OCI-LY1 (cell line): ENCODE measurements at regions not wholly inside any gene's neighbourhood (a gene's known extent, or its start where the extent isn't known, plus 50 kb on each side); places are given as distances from the start of the nearest gene placed in this dataset.

ENCODE experiments used
- H2AFZ ChIP-seq: fragments of 200-600 bp; sonication (generic), shearing (Covaris generic); 2 replicates; pipeline ENCODE4 v1.6.0; 2014; ENCODE audit warnings: antibody characterized with exemption, mild to moderate bottlenecking, low read length
- H3F3A ChIP-seq: fragments of 200-600 bp; sonication (generic), shearing (Covaris generic); 2 replicates; pipeline ENCODE4 v1.6.0; 2014; ENCODE audit warnings: mild to moderate bottlenecking, antibody characterized with exemption, low read length, moderate library complexity; ENCODE audit not compliant: insufficient read depth
- H3K27ac ChIP-seq: fragments of 200-600 bp; sonication (generic); 2 replicates; pipeline ENCODE4 v1.5.1; 2014; ENCODE audit warnings: low read length, mixed run types, mild to moderate bottlenecking, low read depth; ENCODE audit not compliant: poor library complexity, severe bottlenecking
- H3K27me3 ChIP-seq: fragments of 200-600 bp; sonication (generic); 2 replicates; pipeline ENCODE4 v1.6.0; 2014; ENCODE audit warnings: antibody characterized with exemption, mild to moderate bottlenecking, low read length, moderate library complexity; ENCODE audit not compliant: insufficient read depth
- H3K36me3 ChIP-seq: fragments of 200-600 bp; sonication (generic); 2 replicates; pipeline ENCODE4 v1.6.1; 2014; ENCODE audit warnings: mild to moderate bottlenecking, antibody characterized with exemption, low read length, moderate library complexity, mixed read lengths; ENCODE audit not compliant: insufficient read depth
- H3K4me1 ChIP-seq: fragments of 200-600 bp; sonication (generic); 2 replicates; pipeline ENCODE4 v1.5.1; 2014; ENCODE audit warnings: mild to moderate bottlenecking, low read length, moderate library complexity; ENCODE audit not compliant: insufficient read depth, severe bottlenecking
- H3K4me2 ChIP-seq: fragments of 200-600 bp; sonication (generic), shearing (Covaris generic); 2 replicates; pipeline ENCODE4 v1.6.1; 2014; ENCODE audit warnings: low read length
- H3K4me3 ChIP-seq: fragments of 200-600 bp; sonication (generic); 2 replicates; pipeline ENCODE4 v1.5.1; 2014; ENCODE audit warnings: low read length, low read depth, mild to moderate bottlenecking, mixed read lengths; ENCODE audit not compliant: poor library complexity, severe bottlenecking
- H3K79me2 ChIP-seq: fragments of 200-600 bp; shearing (Covaris generic); 2 replicates; pipeline ENCODE4 v1.6.1; 2016; ENCODE audit warnings: mixed run types, low read length, mixed read lengths; ENCODE audit not compliant: insufficient read depth
- H3K9ac ChIP-seq: fragments of 200-600 bp; sonication (generic), shearing (Covaris generic); 2 replicates; pipeline ENCODE4 v1.6.1; 2014; ENCODE audit warnings: mild to moderate bottlenecking, low read length, mixed read lengths
- H3K9me2 ChIP-seq: fragments of 200-600 bp; sonication (generic), shearing (Covaris generic); 2 replicates; pipeline ENCODE4 v1.6.1; 2014; ENCODE audit warnings: low read depth, mild to moderate bottlenecking, low read length, mixed read lengths
- H3K9me3 ChIP-seq: fragments of 200-600 bp; shearing (Covaris generic); 2 replicates; pipeline ENCODE4 v1.6.1; 2014; ENCODE audit warnings: low read length, mixed read lengths
- H4K20me1 ChIP-seq: fragments of 200-600 bp; sonication (generic), shearing (Covaris generic); 2 replicates; pipeline ENCODE4 v1.6.0; 2016; ENCODE audit warnings: mild to moderate bottlenecking, low read length; ENCODE audit not compliant: insufficient read depth
- EZH2 ChIP-seq: fragments of 200-600 bp; sonication (generic), shearing (Covaris generic); IDR thresholded peaks from 2 replicates; pipeline ENCODE4 v1.8.0; 2017; ENCODE audit warnings: borderline replicate concordance, mixed run types, mild to moderate bottlenecking, antibody characterized with exemption, low read length, moderate library complexity, mixed read lengths
- TF ChIP-seq, protein P1 (sequence below): fragments of 200-600 bp; sonication (generic), shearing (Covaris generic); IDR thresholded peaks from 2 replicates; pipeline ENCODE4 v1.5.1; 2017; ENCODE audit warnings: mild to moderate bottlenecking, antibody characterized with exemption, low read length, moderate library complexity, mixed read lengths

DNA sequence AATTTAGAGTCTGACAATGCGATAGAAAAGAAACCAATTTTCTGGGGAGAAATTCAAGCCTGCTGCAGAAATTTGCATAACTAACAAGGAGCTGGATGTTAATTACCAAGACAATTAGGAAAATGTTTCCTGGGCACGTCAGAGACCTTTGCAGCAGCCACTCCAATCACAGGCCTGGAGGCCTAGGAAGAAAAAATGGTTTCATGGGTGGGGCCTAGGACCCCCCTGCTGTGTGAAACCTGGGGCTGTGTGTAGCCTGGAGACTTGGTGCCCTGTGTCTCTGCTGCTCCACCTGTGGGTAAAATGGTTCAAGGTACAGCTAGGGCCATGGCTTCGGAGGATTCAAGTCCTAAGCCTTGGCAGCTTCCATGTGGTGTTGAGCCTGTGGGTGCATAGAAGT lies 837.9 kb downstream of the OTOL1 start:
- TF ChIP-seq EZH2 = no peak
- TF ChIP-seq, protein P1, sequence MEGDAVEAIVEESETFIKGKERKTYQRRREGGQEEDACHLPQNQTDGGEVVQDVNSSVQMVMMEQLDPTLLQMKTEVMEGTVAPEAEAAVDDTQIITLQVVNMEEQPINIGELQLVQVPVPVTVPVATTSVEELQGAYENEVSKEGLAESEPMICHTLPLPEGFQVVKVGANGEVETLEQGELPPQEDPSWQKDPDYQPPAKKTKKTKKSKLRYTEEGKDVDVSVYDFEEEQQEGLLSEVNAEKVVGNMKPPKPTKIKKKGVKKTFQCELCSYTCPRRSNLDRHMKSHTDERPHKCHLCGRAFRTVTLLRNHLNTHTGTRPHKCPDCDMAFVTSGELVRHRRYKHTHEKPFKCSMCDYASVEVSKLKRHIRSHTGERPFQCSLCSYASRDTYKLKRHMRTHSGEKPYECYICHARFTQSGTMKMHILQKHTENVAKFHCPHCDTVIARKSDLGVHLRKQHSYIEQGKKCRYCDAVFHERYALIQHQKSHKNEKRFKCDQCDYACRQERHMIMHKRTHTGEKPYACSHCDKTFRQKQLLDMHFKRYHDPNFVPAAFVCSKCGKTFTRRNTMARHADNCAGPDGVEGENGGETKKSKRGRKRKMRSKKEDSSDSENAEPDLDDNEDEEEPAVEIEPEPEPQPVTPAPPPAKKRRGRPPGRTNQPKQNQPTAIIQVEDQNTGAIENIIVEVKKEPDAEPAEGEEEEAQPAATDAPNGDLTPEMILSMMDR = no peak
- Histone ChIP-seq H3K27me3 (no peaks in the 10 kb centered on the region), H3K9ac (no peak overlapping the region), H4K20me1 (no peaks in the 10 kb centered on the region), H3F3A (no peaks in the 10 kb centered on the region), H3K36me3 (no peaks in the 10 kb centered on the region), H2AFZ (no peak overlapping the region), H3K4me1 (no peaks in the 10 kb centered on the region), H3K9me2 (0 out of 2 replicates have a peak, but pooled peaks cover 3% of the 10 kb centered on the region), H3K4me3 (no peak overlapping the region), H3K9me3 (no peaks in the 10 kb centered on the region), H3K27ac (no peak overlapping the region), H3K79me2 (no peaks in the 10 kb centered on the region), H3K4me2 (no peak overlapping the region)

DNA sequence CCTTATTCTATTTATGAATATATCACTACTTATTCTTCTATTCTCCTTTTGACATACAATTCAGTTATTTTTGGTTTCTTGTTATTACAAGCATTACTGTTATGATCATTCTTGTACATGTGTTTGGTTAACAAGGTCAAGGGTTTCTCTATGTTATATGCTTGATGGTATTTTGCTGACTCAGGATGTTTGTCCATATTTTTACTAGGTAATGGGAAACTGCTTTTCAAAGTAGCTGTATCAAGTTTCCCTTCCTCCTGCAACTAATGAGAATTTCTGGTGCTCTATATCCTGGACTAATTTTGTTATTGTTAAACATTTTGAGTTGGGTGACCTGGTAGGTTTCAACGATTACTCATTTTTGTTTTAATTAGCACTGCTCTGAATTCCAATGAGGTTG lies 841.0 kb downstream of the OTOL1 start:
- Histone ChIP-seq H3K27ac (no peak overlapping the region), H3K4me3 (no peak overlapping the region), H3K9me3 (no peaks in the 10 kb centered on the region), H2AFZ (no peak overlapping the region), H4K20me1 (no peaks in the 10 kb centered on the region), H3F3A (no peaks in the 10 kb centered on the region), H3K27me3 (no peaks in the 10 kb centered on the region), H3K79me2 (no peaks in the 10 kb centered on the region), H3K9me2 (no peaks in the 10 kb centered on the region), H3K4me1 (no peaks in the 10 kb centered on the region), H3K4me2 (no peak overlapping the region), H3K36me3 (no peaks in the 10 kb centered on the region), H3K9ac (no peak overlapping the region)
- TF ChIP-seq, protein P1 = no peak
- TF ChIP-seq EZH2 = no peak

DNA sequence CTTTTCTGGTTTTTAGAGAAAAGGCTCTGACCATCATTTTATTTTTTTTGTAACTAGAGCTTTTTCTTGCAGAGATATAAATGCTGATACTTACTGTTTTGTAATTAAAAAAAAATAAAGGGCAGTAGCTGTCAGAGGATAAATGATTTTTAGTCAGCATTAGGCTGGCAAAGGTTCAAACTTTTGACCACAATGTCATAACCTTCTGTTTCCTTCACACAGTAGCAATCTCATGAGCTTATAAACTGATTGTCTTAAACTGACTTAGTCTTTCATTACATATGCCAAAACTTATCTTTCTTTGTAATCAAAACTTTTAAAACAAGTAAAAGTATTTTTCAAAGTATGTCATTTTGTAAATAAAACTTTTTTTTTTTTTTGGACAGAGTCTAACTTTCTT lies 841.9 kb downstream of the OTOL1 start:
- Histone ChIP-seq H3K27ac (no peak overlapping the region), H3F3A (no peaks in the 10 kb centered on the region), H4K20me1 (no peaks in the 10 kb centered on the region), H3K9me2 (no peaks in the 10 kb centered on the region), H3K27me3 (no peaks in the 10 kb centered on the region), H2AFZ (no peak overlapping the region), H3K9me3 (no peaks in the 10 kb centered on the region), H3K79me2 (no peaks in the 10 kb centered on the region), H3K4me1 (no peaks in the 10 kb centered on the region), H3K4me3 (no peak overlapping the region), H3K9ac (no peak overlapping the region), H3K36me3 (no peaks in the 10 kb centered on the region), H3K4me2 (no peak overlapping the region)
- TF ChIP-seq, protein P1 = no peak
- TF ChIP-seq EZH2 = no peak
